ENCODE measurements at regions not wholly inside any gene's neighbourhood (a gene's known extent, or its start where the extent isn't known, plus 50 kb on each side); places are given as distances from the start of the nearest gene placed in this dataset.

- Histone ChIP-seq H4K91ac (ENCODE audit: insufficient read depth, low read depth, low read length) (no peak overlapping the region), H4K20me1 (ENCODE audit: insufficient read depth, low read length) (no peaks in the 10 kb centered on the region), H2AK9ac (replicated peaks; ENCODE audit: low read depth, low read length, poor library complexity) (no peak overlapping the region), H2BK15ac (ENCODE audit: low read depth, low read length) (no peak overlapping the region), H3K9me3 (ENCODE audit: control insufficient read depth, insufficient read depth, low read length) (peaks cover 10% of the 10 kb centered on the region), H3K9ac (ENCODE audit: low read depth, low read length) (no peak overlapping the region), H3K9me1 (ENCODE audit: insufficient read depth, low read length) (no peaks in the 10 kb centered on the region), H2AFZ (replicated peaks; ENCODE audit: low read length, poor library complexity) (no peak overlapping the region), H3K36me3 (ENCODE audit: control insufficient read depth, insufficient read depth, low read length) (no peaks in the 10 kb centered on the region), H3K4ac (ENCODE audit: low read depth, low read length) (no peak overlapping the region), H2BK120ac (ENCODE audit: low read depth, low read length) (no peak overlapping the region), H3K56ac (ENCODE audit: extremely low read depth, insufficient read depth, low read length) (no peak overlapping the region), H3K4me1 (ENCODE audit: control insufficient read depth, insufficient read depth, low read length) (no peaks in the 10 kb centered on the region), H3K4me2 (ENCODE audit: low read depth, low read length) (no peak overlapping the region), H3K4me3 (ENCODE audit: insufficient read depth, low read depth, low read length) (no peak overlapping the region), H3K27ac (ENCODE audit: insufficient read depth, low read length) (no peak overlapping the region), H3K27me3 (ENCODE audit: control insufficient read depth, insufficient read depth, low read length) (no peaks in the 10 kb centered on the region), H2BK5ac (ENCODE audit: low read depth, low read length, poor library complexity, severe bottlenecking) (no peak overlapping the region), H4K8ac (ENCODE audit: low read depth in 2 of 2, low read length in 2 of 2) (no peak overlapping the region), H3K79me1 (ENCODE audit: low read depth in 1 of 2, low read length in 2 of 2) (no peaks in the 10 kb centered on the region), H4K5ac (ENCODE audit: low read depth, low read length) (no peak overlapping the region), H3K14ac (replicated peaks; ENCODE audit: low read depth, low read length) (no peak overlapping the region), H2AK5ac (ENCODE audit: low read depth, low read length) (no peak overlapping the region), H2BK20ac (ENCODE audit: low read depth, low read length) (no peak overlapping the region), H3K18ac (ENCODE audit: low read depth, low read length) (no peak overlapping the region), H3K23ac (ENCODE audit: low read depth, low read length) (no peak overlapping the region)
- ATAC-seq (ENCODE audit: low read depth) (no peak), DNase-seq (no peak)
- intact Hi-C loops (cut with micrococcal nuclease) (no loop called here), in situ Hi-C loops (cut with MboI; ENCODE audit: low sequenced_read_pairs) (no loop called here), dilution Hi-C loops (cut with HindIII; ENCODE audit: low sequenced_read_pairs, unreplicated experiment) (no loop called here)
- no peak for TF ChIP-seq CTCF (conservative IDR thresholded peaks at IDR 0.05; ENCODE audit: low read depth, low read length)
- TF ChIP-seq FOS (IDR thresholded peaks at IDR 0.05; ENCODE audit: low read depth, low read length), result no peak
- no peak for TF ChIP-seq CHD1 (IDR thresholded peaks at IDR 0.05; ENCODE audit: low read depth, low read length)
- TF ChIP-seq MAZ (IDR thresholded peaks at IDR 0.05; ENCODE audit: borderline replicate concordance, low read depth, low read length), result no peak
- no peak for TF ChIP-seq MXI1 (IDR thresholded peaks at IDR 0.05; ENCODE audit: borderline replicate concordance, low read depth, low read length)
- TF ChIP-seq USF2 (IDR thresholded peaks at IDR 0.05; ENCODE audit: low read depth, low read length), result no peak
- no peak for TF ChIP-seq MAFK (IDR thresholded peaks at IDR 0.05; ENCODE audit: low read depth, low read length)
- no peak for TF ChIP-seq CEBPB (IDR thresholded peaks at IDR 0.05; ENCODE audit: low read depth, low read length)
- TF ChIP-seq RFX5 (IDR thresholded peaks at IDR 0.05; ENCODE audit: low read depth, low read length), result no peak
- no peak for TF ChIP-seq ELK1 (IDR thresholded peaks at IDR 0.05; ENCODE audit: borderline replicate concordance, low read depth, low read length)
- TF ChIP-seq SMC3 (IDR thresholded peaks at IDR 0.05; ENCODE audit: low read depth, low read length), result no peak
- no peak for TF ChIP-seq POLR2A (IDR thresholded peaks at IDR 0.05; ENCODE audit: low read depth, low read length)
- TF ChIP-seq NFE2L2 (IDR thresholded peaks at IDR 0.05; ENCODE audit: low read depth, low read length), result no peak
- WGBS, 2 experiments (ENCODE audit: extremely low coverage in 2 of 2, insufficient read length in 1 of 2), result 80% methylated on average over 1 of the region's 5 CpGs; no CpG with 5 or more reads in 1 of the 2 experiments
- ChIA-PET POLR2A (ENCODE audit: unreplicated experiment) (no interaction called here), CTCF (no interaction called here)
- no TSS peak for BruUV-seq (replicated peaks)
Observed at GRCh38 chr7:10079572-10079971, 894.1 kb upstream of the PHF14 start.

Measured in IMR-90 (cell line).